HG03565 (cell line): ENCODE measurements at regions not wholly inside any gene's neighbourhood (a gene's known extent, or its start where the extent isn't known, plus 50 kb on each side); places are given as distances from the start of the nearest gene placed in this dataset.
A peak's percentile ranks its signal among the peaks of the same experiment; 100 is the strongest.

Source experiments
- ATAC-seq: cut with Tn5 transposase; IDR thresholded peaks from one replicate; pipeline ENCODE4 v1.9.1; 2021; ENCODE audit warnings: mild to moderate bottlenecking, moderate library complexity; ENCODE audit not compliant: unreplicated experiment

DNA sequence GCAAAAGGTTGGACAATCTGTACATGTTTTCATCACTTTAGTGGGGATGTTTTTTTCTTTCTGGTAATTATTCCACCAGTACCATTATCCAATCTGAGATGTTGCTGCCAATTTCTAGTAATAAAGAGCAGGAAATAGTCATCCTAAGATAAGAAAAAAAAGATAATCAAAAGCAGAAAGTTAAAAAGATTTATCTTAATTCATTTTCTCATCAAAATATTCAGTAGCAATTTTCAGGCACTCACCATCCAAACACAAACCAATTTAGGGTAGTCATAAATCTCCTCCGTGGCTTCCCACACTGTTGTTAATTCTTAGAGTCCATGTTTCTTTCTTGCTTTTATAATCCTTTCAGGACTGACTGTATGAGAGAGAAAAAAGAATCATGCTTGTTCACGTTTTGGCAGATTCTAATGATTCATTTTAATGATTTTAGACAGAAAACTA is 263.7 kb upstream of the UGT8 start:
- no peak for ATAC-seq

DNA sequence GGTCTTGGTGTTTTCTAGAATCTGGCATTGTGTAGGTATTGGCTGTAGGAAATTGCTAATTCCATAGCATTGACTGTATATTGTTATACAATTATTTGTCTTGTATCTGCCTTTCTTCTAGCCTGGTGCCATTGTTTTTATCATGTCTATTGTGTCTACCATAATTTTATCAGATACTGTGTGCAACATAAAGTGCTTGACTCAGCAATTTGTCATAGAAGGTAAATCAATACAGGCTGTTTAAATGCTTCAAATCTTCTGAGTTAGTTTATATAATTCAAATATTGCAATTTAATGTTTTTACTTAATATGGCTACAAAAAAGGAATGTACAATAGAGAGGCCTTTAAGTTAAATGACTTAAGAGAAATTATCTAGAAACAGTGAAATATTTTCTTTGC is 263.3 kb upstream of the UGT8 start:
- no peak for ATAC-seq

DNA sequence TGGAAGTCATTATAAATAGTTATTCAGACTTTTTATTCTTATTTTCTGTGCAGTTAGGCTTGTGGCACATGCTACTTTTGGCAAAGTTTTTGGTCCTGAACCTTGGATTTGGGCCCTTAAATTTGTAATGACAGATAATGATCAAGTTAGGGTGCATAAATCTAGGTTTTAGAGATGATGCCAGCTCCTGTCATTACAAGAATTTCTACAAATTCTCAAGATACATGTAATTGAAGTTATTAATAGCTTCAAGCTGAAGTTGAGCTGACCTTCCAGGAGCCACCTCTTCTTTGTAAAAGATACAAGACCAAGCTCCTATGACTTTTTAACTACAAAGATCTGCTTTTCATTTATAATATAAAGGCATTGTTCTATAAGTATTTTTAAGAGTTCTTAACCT is 255.6 kb upstream of the UGT8 start:
- no peak for ATAC-seq

DNA sequence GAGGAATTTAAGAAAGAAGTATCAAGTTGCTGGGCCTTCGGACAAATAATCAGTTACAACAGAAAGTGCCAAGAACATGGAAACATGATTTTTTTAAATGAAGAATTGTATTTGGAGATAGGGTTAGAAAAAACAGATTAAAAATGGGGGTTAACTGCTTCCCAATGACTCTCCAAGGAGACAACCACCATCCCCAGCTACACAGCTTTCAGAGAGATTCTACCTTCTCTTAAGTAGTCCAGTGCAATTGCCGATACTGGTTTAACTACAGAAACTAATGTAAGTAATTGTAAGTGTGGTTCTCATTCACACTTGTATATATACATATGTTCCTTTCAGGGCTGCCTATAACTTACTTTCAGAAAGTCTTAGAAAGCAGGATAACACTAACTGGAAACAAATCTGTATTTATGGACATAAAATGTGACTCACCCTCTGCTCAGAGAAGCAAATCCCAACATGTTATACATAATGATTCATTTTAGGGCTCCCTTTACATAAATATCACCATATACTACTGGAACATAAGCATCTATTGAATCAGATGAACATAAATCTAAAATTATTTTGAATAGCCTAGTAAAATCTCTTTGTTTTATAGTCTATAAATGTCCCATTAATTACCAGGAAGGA is 248.9 kb upstream of the UGT8 start:
- ATAC-seq = no peak

DNA sequence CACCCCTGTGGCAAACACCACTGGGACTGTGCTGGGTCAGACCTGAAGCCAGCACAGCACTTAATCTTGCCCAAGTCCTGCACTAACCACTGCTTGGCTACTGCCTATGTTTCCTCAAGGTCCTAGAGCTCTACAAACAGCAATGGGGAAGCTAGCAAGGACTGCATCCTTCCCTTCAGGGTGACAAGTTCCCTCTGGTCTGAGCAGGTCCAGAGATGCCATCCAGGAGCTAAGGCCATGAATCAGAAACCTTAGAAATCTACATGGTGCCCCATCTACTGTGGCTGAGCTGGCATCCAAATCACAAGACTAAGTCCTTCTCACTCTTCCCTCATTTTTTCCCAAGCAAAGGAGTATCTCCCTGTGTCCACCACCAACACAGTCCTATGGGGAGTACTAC is 239.7 kb upstream of the UGT8 start:
- ATAC-seq = no peak

DNA sequence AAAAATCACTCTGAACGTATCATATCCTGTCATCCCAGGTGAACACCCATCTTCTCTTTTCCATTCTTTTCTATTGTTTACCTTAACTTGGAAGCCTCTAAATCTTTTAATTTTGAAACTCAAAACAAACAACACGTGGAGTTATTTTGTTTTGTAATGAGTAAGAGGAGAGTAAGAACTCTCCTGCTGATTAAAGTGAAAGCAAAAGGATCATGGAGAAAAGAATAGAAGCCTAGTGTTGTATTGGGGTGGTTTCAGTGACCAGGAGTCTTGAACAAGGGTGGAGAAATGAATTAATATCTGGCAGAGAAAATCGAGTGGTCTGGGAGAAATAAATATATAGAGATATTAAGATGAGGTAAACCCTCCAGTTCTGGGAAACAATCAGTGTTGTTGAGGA is 237.4 kb upstream of the UGT8 start:
- ATAC-seq = no peak

DNA sequence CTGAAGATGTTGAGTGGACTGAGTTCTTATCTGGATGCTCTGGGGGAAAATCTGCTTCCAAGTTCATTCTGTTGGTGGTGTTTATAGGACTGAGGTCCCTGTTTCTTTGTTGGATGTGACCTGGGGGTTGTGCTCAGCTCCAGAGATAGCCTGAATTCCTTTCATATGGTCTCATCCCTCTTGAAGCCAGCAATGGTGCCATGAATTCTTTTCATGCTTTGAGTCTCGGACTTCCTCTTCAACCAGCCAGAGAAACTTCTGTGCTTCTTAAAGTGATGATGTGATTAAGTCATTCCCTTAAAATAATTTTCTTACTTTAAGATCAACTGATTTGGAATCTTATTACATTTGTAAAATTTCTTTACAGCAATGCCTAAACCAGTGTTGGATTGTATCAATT is 233.8 kb upstream of the UGT8 start:
- ATAC-seq = no peak

DNA sequence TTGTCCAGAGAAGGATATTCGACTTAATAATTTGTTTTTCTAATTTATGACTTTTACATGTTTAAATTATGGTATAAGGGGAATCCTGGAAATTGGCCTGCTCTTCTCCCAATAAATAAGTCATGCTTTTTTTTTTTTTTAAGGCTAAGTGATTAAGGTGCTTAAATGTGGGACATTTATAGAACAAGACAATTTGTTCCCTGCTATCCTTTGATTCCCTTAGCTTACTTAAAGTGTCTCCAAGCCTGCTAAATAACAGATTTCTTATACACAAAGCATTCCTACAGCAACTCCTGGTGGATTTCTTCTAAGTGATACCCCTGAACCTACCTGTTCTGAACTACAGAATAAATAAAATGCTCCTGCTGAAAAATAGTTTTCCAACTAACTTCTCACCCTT is 233.0 kb upstream of the UGT8 start:
- ATAC-seq = no peak

DNA sequence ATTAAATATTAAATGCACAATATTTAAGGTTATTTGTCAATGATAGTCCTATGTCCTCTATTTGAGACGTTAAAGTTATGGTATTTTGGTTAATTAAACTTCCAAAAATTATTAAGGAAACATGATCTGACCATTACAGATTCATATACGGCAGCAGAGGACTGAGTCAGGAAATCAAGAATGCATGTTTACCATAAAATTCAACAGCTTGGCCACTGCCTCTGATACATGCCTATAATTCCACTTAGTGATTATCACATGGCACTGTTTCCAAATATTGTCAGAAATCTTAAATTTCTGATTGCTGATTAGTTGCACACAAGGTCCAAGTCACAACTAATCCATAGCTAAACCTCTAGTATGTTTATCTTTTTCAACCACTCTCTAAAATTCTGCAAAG is 232.2 kb upstream of the UGT8 start:
- ATAC-seq = no peak

DNA sequence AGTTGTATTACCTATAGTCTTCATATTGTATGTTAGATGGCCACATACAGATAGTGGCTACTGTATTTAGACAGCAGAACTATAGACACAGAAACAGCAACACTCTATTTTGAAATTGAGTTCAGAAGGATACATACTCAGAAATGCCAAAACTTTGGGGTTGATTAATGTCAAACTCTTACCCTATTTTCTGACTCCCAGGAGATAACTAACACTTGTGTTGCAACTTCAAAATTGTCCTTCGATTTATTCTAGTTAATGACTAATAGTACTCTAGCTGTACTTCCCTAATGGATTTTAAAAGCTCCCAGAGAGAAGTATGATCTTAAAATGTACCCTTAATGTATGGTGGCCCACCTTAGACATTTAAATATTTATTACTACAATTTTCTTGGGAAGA is 229.9 kb upstream of the UGT8 start:
- no peak for ATAC-seq

DNA sequence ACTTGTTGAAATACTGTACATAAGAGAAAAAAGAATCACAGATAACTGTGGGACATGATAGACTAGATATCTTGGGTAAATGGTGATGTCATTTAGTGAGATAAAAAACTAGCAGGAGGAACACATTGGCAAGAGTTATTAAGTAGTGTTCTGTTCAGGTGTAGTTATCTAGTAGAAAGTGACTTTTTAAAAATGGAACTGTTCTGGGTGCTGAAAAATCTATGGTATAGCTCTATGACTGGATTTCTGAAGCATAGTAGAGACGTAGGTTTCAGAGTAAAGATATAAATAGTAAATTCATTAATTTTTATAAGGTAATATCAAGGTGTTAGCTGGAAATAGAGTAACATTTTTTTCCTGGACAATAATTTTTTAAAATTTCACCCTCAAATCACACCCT is 225.1 kb upstream of the UGT8 start:
- ATAC-seq = no peak

DNA sequence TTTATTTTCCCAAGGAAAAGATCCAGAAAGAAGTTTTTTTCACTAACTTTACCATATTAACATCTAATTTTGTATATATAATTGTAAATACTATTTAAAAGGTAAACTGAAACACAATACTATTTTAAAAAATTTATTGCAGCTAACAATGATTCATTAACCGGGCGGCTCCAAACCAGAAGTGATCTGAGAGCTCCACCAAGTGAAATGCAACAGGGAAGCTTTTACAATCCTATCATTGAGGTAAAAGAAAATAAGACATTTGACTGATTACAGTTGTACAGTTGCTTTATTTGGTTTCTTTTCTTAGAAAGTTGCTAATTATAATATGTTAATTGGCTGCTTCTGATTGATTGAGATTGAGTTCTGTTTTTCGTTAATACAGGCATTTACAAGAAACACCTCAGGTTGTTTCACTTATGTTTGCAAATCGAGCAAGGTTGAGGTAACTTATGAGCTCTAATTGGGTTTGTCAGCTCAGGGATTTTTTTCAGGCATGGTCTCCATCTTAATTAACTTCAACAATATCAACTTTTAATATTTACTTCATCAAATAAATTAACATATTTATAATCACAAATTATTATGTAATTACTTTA is 220.2 kb upstream of the UGT8 start:
- no peak for ATAC-seq

DNA sequence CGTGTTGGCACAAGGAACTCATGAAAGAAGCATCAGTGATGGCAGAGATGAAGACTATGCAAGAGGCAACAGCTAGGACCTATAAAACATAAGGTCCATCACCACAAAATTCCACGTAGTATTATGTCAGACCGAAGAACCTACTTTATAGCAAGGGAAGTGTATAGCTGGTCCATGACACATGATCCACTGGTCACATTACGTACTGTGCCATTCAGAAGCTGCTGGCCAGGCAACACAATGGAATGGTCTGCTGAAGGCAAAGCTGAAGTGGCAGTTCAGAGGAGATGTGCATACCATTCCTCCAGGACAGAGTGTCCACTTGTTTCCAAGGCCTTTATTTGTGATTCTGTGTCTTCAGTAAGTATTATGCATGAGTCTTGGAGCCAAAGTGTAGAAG is 215.5 kb upstream of the UGT8 start:
- no peak for ATAC-seq

DNA sequence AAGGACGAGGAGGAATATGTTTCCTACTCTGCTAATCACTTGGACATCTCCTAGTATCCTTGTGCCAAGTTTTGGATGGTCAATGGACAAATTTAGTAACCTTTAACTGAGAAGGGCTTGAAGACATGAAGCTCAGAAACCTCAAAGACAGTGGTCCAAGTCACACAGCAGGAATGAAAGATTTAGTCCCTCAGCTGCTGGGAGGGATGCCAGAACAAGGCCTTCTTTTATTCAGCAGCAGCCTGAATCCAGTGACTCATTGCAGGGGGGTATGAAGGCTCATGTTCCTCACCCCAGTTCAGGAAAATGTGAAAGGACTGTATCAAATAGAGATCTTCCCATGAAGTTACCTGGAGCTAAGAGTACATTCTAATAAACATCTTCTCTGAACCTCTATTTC is 214.9 kb upstream of the UGT8 start:
- ATAC-seq = no peak

DNA sequence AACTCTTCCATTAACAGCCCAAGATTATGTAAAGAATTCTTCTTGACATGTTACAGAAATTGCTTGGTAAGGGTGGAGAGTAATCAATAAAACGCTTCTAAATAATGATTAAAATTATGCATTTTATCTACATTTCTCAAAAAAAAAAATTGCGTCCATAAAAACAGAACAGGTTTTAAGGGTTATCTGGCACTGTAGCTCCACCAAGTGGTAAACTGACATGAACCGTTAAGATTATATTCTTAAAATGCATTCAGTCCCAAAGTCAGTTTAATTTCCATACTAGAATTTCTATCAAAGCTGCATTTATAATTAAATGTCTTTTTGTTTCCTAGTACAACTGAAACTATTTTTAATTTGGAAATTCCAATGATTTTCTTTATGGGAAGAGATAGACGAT is 214.0 kb upstream of the UGT8 start:
- ATAC-seq = no peak

DNA sequence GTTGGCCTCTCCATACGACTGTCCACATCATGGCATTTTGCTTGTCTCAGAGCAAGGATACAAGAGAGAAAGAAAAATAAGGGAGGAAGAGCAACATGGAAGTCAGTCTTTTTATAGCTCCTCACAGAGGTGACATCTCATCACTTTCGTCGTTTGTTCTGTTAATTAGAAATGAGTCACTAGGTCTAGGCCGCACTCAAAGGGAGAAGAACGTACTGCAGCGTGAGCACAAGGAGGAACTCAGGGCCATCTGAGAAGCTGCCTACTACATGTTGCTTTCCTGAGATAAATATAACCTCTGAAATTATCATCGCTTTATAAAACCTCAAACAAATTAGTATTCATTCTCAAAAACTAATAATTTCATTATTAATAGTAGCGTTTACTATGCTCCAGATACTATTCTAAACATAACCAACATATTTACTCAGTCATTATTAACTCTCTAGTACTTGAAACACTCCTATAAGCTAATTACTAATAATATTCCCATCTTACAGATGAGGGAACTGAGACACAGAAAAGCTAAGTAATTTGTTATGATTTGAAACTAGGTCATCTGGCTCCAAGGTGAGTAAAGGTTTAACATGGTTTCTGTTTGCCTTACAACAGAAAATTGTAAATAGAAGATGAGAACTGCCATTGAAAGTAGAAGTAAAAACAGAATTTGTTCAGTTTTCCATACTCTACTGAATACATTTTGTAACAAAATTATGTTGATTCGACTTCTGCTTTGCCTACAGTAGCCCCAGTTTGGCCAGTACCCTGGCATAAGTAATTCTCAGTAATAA is 213.2 kb upstream of the UGT8 start:
- ATAC-seq = peak; percentile 68

DNA sequence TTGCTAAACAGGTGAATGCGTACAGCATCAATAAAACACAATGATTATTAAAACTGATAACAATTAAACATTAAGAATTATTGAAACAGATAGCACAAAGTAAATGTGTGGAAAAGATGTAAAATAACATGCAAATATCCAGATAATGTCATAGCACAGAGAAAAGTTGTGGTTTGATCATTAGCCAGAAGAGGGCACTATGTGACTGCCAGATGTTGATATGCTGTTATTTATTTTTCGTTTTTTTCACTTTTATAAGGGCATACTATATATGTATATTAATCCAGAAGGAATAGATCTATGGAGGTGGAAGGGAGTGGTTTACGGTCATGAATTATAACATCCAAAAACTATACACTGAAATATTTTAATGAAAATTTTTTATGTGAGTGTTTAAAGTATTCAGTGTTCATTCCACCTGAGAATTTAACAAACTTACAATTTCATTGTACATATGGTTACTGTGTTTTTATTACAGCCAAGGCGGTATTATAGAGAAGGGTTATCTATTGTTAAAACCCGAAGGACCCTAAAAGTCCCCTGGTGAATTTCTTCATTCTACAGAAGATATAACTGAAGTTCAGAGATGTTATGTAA is 211.9 kb upstream of the UGT8 start:
- no peak for ATAC-seq

DNA sequence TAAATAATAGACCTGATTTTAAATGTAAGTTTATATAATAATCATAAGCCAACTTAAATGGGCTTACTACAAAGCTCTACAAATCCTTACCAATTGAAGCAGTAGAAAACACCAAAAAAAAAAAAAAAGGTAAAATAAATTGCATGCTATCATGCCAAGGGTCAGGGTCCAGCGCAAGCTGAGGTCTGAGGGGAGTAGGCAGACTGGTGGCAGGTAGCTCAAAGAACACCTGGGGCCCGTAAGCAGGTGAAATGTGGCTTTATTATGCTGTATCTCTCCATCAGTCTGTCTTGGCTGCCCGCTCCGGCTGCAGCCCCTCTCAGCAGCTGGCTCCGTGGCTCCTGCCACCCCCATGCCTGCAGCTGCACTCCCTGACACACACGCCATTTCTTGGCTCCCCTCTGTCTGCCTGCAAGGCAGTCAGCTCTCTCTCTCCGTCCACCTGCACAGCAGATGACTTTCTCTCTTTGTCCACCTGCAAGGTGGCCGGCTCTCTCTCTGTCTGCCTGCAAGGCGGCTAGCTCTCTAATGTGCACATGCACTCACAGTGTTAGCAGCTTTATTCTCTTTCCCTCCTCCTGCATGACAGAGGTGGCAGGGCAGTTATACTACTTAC is 209.4 kb upstream of the UGT8 start:
- no peak for ATAC-seq

DNA sequence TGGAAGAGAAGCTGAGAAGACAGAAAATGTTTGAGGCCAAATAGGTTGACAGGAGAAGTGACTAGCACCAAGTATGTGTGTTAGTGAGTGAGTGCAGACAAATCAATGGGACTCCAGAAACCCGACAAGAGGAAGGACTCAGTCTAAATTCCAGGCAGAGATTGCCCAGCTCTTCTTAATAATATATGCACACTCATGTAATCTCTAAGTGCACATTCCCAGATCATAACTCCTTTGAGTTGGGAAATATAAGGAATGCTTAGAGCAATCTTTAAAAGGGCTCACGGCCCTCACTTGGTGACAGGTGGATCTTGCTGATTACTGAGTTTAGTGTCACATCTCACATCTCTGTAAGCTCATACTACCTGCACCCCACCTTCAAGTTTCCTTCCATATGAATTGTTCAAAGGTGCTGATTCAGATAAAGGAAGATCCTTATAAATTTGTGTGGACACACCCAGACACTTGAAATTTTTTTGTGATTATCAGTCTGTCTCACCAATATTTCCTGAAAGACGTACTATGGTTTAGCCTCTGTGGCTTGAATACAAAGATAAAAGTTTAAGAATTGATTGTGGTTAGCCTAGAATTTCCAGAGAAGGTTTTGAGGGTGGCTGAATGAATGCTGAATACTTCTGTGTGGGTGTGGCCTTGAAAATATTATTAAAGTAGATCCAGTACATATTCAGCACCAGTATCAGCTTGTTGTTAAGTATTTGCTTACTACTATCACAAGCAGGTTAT is 205.1 kb upstream of the UGT8 start:
- ATAC-seq = no peak

DNA sequence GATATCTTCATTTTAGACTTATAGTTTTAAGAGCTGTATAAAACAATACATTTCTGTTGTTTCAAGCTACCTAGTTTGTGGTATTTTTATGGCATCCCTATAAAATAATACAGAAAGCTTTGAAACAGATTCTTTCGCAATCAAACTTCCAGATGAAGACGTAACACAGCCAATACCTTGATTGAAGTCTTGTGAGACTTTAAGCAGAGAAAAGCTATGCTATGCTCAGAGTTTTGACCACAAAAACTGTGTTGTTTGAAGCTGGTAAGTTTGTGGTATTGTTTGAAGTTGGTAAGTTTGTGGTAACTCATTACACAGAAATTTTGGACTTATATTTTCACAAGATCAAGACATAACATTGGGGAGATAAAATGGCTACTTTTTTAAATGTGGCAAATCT is 201.8 kb upstream of the UGT8 start:
- no peak for ATAC-seq

DNA sequence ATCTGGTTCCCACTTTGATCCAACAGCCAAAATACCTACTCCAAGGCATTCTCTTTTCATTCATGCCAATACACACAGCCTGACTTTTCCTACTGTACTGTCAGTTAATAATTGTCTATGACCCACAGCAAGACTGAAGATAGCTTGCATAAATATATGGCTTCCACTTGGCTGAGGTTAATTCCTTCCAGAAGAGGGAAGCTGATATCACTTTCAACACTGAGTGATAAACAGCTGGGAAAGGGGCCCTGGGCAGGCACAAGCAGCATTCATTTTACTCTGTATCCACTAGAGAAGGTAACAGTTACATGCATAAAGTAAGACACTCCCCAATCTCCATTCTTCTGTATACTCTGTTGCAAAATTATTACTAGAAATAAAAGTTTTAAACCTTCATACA is 200.2 kb upstream of the UGT8 start:
- no peak for ATAC-seq
